ENCODE measurements at regions not wholly inside any gene's neighbourhood (a gene's known extent, or its start where the extent isn't known, plus 50 kb on each side); places are given as distances from the start of the nearest gene placed in this dataset.
"Not testable (repeated sequence)": the region's sequence is repeated elsewhere in the genome, so short reads cannot be mapped to it uniquely, and the experiment has no call there.

GRCh38 chr7:55743454-55743717, 119.2 kb downstream of the SEPTIN14 start:
- H3K4me2 ChIP-seq (ENCODE audit: low read length); H3K36me3 ChIP-seq (replicated peaks; ENCODE audit: low read depth, low read length); H3K27ac ChIP-seq (ENCODE audit: low read length); H3K9ac ChIP-seq (ENCODE audit: low read length); H2AFZ ChIP-seq (ENCODE audit: low read depth, low read length); H4K20me1 ChIP-seq (ENCODE audit: insufficient read depth, low read length); H3K4me1 ChIP-seq (ENCODE audit: low read length); H3K79me2 ChIP-seq (ENCODE audit: low read length); H3K4me3 ChIP-seq (ENCODE audit: low read length); H3K27me3 ChIP-seq (ENCODE audit: low read depth, low read length); H3K9me3 ChIP-seq (ENCODE audit: insufficient read depth, low read length): not testable (repeated sequence)

GRCh38 chr7:55742651-55743453, 119.7 kb downstream of the SEPTIN14 start:
- H4K20me1 ChIP-seq (ENCODE audit: insufficient read depth, low read length); H3K36me3 ChIP-seq (replicated peaks; ENCODE audit: low read depth, low read length); H3K79me2 ChIP-seq (ENCODE audit: low read length); H3K27me3 ChIP-seq (ENCODE audit: low read depth, low read length); H3K4me3 ChIP-seq (ENCODE audit: low read length); H3K4me2 ChIP-seq (ENCODE audit: low read length); H3K9me3 ChIP-seq (ENCODE audit: insufficient read depth, low read length); H3K27ac ChIP-seq (ENCODE audit: low read length); H3K4me1 ChIP-seq (ENCODE audit: low read length); H2AFZ ChIP-seq (ENCODE audit: low read depth, low read length); H3K9ac ChIP-seq (ENCODE audit: low read length): not testable (repeated sequence)

GRCh38 chr7:55741721-55742631, 120.6 kb downstream of the SEPTIN14 start:
- not testable (repeated sequence) for H4K20me1 ChIP-seq (ENCODE audit: insufficient read depth, low read length); H3K27me3 ChIP-seq (ENCODE audit: low read depth, low read length); H2AFZ ChIP-seq (ENCODE audit: low read depth, low read length); H3K9me3 ChIP-seq (ENCODE audit: insufficient read depth, low read length); H3K4me2 ChIP-seq (ENCODE audit: low read length); H3K4me1 ChIP-seq (ENCODE audit: low read length); H3K79me2 ChIP-seq (ENCODE audit: low read length); H3K9ac ChIP-seq (ENCODE audit: low read length); H3K36me3 ChIP-seq (replicated peaks; ENCODE audit: low read depth, low read length); H3K4me3 ChIP-seq (ENCODE audit: low read length); H3K27ac ChIP-seq (ENCODE audit: low read length)

GRCh38 chr7:55740633-55741250, 121.8 kb downstream of the SEPTIN14 start:
- not testable (repeated sequence) for H3K36me3 ChIP-seq (replicated peaks; ENCODE audit: low read depth, low read length); H3K9ac ChIP-seq (ENCODE audit: low read length); H2AFZ ChIP-seq (ENCODE audit: low read depth, low read length); H3K79me2 ChIP-seq (ENCODE audit: low read length); H3K4me3 ChIP-seq (ENCODE audit: low read length); H4K20me1 ChIP-seq (ENCODE audit: insufficient read depth, low read length); H3K27me3 ChIP-seq (ENCODE audit: low read depth, low read length); H3K4me1 ChIP-seq (ENCODE audit: low read length); H3K27ac ChIP-seq (ENCODE audit: low read length); H3K4me2 ChIP-seq (ENCODE audit: low read length); H3K9me3 ChIP-seq (ENCODE audit: insufficient read depth, low read length)

GRCh38 chr7:55740053-55740452, 122.5 kb downstream of the SEPTIN14 start:
- H3K27ac ChIP-seq (ENCODE audit: low read length); H2AFZ ChIP-seq (ENCODE audit: low read depth, low read length); H3K4me3 ChIP-seq (ENCODE audit: low read length); H3K27me3 ChIP-seq (ENCODE audit: low read depth, low read length); H3K79me2 ChIP-seq (ENCODE audit: low read length); H3K36me3 ChIP-seq (replicated peaks; ENCODE audit: low read depth, low read length); H3K4me1 ChIP-seq (ENCODE audit: low read length); H3K9me3 ChIP-seq (ENCODE audit: insufficient read depth, low read length); H4K20me1 ChIP-seq (ENCODE audit: insufficient read depth, low read length); H3K9ac ChIP-seq (ENCODE audit: low read length); H3K4me2 ChIP-seq (ENCODE audit: low read length): not testable (repeated sequence)

GRCh38 chr7:55736641-55737221, 125.8 kb downstream of the SEPTIN14 start:
- not testable (repeated sequence) for H3K4me2 ChIP-seq (ENCODE audit: low read length); H4K20me1 ChIP-seq (ENCODE audit: insufficient read depth, low read length); H3K4me1 ChIP-seq (ENCODE audit: low read length); H3K9me3 ChIP-seq (ENCODE audit: insufficient read depth, low read length); H2AFZ ChIP-seq (ENCODE audit: low read depth, low read length); H3K27ac ChIP-seq (ENCODE audit: low read length); H3K4me3 ChIP-seq (ENCODE audit: low read length); H3K27me3 ChIP-seq (ENCODE audit: low read depth, low read length); H3K36me3 ChIP-seq (replicated peaks; ENCODE audit: low read depth, low read length); H3K79me2 ChIP-seq (ENCODE audit: low read length); H3K9ac ChIP-seq (ENCODE audit: low read length)
